Middle frontal gyrus (tissue), 1 donor: ENCODE measurements at regions not wholly inside any gene's neighbourhood (a gene's known extent, or its start where the extent isn't known, plus 50 kb on each side); places are given as distances from the start of the nearest gene placed in this dataset.
"Not testable (repeated sequence)": the region's sequence is repeated elsewhere in the genome, so short reads cannot be mapped to it uniquely, and the experiment has no call there.

Experiments
- DNase-seq: peaks from one replicate; pipeline ENCODE4 v3.0.0-alpha.2; 2015; ENCODE audit warnings: low spot score; ENCODE audit errors: extremely low spot score

DNA sequence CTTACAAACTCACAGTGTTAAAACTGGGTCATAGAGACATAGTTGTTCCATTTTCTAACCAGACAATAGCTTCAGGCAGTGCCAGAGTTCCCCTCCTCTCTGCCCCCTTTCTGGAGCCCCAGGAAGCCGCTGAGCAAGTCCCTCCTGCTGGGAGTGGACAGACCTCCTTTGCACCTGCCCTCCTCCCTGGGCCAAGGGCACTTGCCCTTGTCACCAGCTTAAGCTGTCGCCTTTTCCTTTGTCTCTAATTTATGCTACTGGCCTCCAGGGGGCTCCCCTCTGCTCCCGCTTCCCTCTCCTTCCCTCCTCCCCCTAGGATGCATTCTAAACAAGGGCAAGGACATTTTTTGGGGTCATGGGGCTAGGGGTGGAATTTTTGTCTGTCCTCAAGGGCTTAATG is 182.4 kb downstream of the MIS18A start:
- DNase-seq = no peak

DNA sequence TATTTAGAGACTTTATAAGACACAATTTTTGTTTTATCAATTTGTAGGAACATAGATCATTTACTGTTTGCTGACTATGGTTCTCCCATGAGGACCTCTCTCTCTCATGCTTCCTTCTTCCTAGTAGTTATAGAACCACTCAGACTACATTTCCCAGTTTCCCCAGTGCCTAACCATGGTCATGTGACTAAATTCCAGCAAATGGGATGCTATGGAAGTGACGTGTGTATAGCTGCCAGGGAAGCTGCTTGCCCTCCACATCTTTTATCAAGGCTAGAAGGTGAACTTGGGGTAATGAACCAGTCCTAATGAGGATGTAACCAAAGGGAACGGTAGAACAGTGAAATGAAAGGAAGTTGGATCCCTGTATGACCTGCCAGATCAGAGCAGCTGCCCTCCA is 184.0 kb downstream of the MIS18A start:
- DNase-seq = no peak

DNA sequence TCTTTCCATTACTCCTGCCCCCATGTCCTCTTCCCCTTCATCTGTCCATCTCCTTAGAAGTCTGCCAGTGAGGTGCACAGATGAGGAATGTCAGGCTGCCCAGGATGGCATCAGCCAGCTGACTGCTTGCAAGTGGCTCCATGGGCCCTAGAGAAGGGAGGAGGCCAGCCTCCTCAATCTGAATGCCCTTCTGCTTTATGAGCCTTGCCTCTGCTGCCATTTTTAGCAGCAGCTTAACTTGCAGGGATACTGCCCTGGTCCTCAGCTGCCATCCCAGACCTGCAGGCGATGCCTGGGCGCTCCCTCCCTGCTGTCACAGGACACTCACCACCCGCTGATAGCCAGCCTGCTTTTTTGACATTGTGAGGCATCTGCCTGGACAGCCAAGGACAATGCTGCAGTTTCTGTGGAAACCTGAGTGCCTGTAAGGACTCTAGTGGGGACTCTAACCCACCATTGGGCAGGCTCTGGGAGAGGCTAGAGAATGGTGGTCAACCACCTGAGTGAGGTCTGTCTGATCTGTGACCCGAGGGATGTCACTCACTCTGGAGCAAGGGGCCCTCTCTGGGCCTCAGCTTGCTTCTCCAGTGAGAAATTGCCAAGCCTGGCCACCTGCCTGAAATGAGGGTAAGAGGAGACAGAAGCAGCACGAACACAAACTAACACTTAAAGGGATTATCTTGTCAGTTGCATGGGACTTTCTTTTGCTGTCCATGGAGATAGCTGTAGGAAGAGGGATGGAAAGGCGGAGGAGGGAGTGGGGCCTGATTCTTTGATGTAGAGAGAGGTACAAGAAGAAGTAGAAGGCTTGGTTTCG is 185.0 kb downstream of the MIS18A start:
- no peak for DNase-seq

DNA sequence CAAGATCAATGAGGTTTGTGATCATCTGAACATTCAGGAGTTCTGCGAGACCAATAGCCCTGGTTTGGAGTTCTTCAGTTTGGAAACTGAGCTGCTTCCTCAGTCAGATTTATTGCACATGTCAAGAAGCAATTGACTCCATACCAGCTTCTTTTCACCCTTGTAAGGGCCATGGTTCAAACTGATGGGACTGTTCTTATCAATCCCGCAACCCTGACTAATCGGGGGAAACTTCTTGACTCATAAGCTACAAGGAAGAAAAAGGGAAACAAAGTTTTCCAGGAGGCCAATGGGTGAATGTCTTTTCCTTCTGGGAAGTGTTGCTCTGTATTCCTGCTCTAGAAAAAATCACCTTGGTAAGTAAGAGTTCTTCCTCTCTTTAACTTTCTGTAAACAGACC is 187.9 kb downstream of the MIS18A start:
- no peak for DNase-seq

DNA sequence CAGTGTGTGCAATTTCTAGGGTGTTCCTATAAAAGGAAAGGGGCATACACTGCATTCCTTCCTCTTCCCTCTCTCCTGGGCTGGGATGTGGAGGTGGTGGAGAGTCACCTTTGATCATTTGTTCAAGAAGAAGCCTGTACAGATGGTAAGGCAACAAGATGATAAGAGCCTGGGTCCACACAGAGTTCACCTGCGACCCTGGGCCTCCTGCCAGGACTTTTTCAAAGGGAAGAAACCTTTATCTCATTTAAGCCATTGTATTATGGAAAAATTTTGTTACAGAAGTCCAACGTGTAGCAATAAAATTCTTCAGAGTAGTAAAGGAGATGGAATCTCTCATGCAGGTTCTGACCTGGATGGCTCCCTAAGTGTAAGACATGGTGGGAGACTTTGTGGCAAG is 189.1 kb downstream of the MIS18A start:
- DNase-seq = no peak

DNA sequence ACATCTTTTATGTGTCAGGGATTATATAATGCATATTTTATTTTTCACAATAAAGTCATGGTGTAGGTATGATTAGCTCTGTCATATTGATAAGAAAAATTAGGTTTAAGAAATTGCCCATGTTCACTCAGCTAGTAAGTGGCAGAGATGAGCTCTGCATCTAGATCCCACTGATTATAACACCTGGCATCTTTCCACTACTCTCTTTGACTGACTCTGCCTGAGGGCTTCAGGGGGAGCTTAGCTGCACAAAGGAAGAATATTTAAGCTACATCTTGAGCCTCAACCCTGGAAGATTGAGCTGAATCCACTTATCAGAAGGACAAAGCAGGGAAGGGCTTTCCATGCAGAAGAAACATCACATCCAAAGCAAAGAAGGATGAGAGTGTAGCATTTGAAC is 190.4 kb downstream of the MIS18A start:
- no peak for DNase-seq

DNA sequence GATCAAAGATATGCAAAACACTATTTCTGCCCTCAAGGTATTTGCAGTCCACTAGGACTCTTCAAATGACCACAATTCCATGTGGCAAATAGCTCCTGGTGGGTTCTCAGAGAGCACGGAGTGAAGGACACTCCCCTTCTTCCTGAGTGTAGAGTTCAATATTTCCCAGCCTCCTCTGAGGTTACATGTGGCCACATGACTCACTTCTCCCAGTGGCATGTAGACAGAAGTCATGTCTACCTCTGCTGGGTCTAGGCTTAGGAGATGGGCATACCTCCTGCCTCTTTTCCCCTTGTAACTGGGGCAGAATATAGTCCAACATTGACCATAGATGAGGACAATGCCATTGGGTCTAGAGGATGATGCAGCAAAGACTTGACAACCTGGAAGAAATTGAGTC is 191.4 kb downstream of the MIS18A start:
- DNase-seq = no peak

DNA sequence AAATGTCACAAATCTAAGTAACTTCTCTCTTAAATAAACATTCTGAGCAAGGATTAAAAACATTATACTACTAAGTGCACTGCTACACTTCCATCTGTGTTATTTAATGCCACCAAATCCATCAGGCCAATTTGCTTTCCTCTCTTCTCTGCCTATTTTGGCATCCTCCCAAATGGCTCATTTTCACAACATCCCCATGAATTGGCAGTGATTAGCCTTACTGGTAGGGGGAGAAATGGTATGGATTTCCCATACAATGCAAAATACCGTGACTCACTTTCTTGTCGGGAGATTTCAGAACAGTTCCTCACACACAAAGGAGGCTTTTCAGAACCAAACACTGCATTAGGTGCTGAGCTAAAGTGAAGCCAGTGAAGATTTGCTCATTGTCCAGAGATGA is 195.7 kb downstream of the MIS18A start:
- no peak for DNase-seq

DNA sequence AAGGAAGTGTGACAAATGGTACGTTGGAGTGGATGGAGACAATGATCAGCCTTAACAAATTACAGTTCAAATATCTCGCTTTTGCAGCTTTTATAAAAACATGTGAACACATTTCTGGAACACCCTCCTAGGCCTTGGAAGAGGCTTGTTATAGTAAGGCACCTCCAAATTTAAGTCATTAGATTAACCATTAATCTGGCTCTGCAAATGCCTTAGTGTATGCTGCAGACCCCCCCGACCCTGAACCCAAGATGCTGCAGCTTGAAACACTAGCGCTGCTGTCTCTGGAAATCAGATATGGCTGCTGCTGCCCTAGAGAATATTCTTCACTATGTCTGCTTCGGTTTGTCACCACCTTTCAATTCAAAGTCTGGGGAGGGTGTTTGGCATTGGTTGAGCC is 196.4 kb downstream of the MIS18A start:
- DNase-seq = no peak

DNA sequence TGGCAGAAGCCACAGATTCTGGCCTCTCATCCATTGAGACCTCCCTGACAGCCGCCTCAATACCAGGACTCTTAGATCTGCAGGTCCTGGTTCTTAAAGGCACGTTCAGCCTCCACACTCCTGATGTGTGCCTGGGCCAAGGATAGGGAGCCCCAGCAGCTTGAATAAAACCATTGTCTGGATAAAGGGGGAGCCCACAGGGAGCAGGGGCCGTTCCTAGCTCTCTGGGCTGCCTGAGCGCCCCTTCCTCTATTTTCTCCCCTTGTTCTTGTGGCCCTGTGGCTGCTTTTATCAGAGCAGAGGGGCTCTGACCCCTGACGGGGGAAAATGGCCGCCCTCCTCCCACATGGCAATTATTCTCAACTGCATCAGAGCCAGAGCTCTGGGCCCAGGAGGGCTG is 200.8 kb downstream of the HUNK start:
- no peak for DNase-seq

DNA sequence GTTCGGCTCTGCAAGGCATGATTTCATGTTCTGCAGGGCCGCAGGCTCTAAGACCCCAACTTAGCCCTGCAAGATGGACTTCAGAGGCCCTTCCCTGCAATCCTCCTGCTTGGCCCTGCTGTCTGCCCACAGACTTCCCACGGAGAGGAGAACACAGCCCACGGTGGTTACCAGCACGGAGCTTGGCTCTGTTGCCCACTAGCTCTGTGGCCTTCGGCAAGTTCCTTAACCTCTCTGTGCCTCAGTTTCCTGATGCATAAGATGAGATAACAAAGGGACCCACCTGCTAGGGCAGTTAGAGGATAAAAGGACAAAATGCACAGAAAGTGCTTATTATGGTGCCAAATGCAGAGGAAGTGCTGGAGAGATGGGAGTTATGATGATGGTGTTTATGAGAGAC is 200.4 kb downstream of the HUNK start:
- DNase-seq = no peak

DNA sequence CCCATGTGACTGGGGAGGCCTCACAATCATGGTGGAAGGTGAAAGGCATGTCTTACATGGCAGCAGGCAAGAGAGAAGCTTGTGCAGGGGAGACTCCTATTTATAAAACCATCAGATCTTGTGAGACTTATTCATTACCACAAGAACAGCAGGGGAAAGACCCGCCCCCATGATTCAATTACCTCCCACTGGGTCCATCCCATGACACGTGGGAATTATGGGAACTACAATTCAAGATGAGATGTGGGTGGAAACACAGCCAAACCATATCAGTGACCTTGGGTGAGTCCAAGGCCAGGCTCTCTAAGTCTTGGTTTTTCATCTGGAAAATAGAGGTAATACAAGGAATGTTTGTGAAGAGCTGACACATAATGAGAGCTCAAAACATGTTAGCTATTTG is 198.8 kb downstream of the HUNK start:
- not testable (repeated sequence) for DNase-seq

DNA sequence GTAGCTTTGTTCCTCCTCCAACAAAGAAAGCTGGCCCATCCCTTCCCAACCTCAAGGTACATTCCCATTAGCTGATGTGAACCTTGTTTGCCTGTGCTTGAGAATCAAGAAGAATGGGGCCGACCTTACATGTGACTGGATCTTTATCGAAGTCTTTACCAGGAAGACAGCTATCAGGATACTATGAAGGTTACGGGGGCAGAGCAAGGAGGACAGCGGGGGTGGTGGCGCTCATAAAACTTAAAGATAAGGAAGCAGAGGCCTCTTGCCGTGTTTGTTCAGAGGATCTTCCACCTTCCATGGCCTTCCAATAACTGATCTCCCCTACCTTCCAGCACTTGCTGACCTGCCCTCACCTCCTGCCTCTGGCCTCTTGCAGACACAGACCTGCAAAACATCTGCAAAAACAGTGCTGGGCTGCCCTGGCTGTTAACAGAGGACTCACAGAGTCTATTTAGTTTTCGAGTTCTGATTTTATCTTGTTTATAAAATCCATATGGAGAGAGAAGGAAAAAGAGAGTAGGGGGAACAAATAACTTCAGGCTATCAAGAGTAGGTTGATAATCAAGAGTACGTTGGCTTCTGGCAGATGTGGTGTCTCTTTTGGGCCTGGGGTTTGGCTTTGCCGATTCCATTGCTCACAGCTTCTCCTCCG is 198.0 kb downstream of the HUNK start:
- no peak for DNase-seq

DNA sequence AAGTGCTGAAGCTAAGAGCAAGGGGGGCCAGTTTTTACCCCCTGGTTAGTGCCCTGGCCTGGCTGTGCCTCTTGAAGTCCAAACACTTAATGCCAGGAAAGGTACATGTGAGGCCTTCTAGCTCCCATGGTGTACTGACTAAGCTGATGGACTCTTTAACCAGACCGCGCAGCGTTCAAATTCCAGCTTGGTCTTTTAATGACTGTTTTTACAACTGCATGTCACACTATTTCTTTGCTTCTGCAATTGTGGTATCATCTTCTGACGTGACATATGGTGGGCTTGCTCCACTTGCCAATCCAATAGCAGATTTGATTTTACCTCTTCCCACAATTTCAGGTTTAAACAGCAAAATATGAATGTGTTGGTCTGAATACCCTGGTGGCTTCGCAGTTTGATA is 197.3 kb downstream of the HUNK start:
- DNase-seq = no peak

DNA sequence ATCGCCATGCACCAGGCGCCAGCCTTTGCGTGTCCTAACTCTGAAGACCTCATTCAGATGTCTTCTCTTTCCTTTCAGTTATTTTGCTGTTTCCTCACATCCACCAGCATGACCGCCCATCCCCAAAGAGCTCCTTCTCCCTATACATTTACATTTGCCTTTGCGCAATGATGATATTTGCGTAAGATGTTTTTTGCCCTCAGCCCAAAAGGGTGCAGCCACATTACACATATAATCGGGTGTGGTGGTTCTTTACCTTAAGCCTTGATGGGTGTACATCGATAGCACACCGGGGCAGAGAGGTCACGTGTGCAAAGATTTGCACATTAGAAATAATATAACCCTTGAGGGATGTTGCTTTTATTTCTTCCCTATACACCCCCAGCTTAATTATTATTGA is 192.8 kb downstream of the HUNK start:
- DNase-seq = no peak

DNA sequence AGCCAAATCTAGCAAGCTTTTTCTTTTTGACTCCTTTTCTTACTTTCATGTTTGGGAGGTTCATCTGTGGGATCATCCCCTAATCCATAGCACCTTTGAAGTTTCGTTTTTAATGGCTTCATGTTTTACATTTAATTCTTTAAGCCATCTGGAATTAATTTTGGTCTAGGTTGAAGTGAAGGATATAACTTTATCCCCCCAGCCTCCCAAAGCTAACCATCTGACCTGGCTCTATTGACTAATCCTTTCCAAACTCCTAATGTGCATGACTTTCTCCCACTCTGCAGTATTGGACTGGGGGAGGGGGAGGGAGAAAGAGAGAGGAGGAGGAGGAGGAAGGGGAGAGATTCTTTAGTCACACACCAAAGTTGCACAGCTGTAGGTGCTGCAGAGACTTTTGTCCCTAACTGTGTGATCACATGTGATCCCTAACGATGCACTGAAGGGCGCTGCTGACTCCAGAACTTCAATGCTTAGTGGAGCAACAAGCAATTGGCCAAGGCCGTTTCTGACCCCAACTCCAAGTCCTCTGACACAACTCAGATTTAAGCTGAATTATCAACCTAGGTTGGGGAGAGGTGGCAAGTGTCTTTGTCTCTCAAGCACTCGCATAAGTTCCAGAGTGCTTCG is 191.6 kb downstream of the HUNK start:
- DNase-seq = no peak

DNA sequence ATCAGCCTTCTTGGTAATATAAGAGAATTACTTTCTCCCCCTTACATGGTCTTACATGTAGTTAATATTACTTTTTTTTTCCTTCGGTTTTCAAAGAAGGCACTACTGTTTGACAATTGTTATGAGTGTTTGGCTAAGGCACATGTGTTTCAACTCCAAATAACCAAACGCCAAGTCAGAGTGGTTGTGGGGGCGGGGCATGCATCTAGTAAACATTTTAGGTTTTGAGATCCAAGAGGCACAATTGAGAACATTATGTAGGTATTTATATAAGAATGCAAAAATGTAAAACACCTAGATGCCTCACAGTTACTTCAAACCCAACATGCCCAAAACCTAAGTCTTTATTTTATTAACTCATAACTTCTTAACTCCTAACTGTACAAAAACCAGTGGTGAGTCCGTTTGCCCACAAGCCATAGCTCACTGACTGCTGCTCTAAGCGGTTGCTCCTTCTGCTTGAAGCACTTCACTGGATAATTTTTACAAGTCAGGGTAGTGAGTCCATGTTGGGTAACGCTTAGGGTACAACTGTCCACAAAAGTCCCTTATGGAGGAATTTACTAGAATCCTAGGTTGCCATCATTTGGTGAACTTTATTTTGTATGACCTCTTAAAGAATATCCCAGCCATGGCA is 189.9 kb downstream of the HUNK start:
- DNase-seq = no peak

DNA sequence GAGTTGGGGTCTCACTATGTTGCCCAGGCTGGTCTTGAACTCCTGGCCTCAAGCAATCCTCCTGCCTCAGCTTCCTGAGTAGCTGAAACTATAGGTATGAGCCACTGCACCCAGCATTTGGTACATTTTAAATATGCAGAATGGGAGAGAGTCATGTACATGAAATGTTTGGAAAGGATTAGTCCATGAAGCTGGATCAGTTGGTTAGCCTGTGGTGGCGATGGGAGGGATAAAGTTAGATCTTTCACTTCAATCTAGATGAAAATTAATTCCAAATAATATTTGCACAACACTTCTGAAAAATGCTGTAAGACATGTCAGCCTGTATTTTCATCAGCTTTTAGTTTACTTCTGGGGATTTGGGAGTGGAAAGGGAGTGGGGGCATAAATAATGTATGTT is 188.9 kb downstream of the HUNK start:
- no peak for DNase-seq

DNA sequence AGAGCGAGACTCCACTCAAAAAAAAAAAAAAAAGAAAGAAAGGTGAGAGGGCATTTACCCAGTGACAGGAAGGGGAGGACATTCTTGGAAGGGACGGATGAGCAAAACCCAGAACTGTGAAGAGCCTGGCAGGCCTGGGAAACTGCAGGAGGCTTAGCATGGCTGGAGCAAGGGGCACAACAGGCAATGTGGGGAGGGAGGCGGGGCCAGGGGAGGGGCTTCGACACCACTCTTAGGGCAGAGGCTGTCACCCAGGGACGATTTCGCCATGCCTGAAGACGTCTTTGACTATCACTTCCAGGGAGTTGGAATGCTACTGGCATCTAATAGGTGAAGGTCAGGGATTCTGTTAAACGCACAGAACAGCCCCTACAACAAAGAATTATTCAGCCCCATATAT is 184.0 kb downstream of the HUNK start:
- DNase-seq = no peak

DNA sequence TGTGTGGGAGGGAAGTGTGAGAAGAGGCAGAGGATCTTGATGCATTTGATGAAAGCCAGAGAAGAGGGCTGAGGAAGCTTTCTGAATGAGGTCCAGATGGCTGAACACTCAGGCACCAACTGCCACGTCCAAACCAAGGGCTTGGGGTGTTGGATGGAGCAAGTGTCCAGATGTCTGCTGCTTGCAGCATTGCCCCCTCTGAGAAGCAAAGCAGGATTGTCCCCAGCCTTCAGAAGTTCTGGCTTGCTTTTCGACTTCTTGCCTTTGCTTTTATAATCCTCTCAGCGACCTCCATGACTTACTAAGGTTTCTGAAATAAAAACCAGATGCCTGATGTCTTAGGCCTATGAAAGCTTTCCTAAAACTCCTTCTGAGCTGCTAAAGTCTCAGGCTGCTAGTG is 182.5 kb downstream of the HUNK start:
- DNase-seq = no peak
